B cell (primary cell): ENCODE measurements at regions not wholly inside any gene's neighbourhood (a gene's known extent, or its start where the extent isn't known, plus 50 kb on each side); places are given as distances from the start of the nearest gene placed in this dataset.

Experiments
- ATAC-seq: fragments of 200-7000 bp; cut with Tn5 transposase; one replicate; pipeline ENCODE4 v1.10.0; 2021; ENCODE audit warnings: low read depth, mild to moderate bottlenecking, moderate number of reproducible peaks, moderate library complexity
- CTCF ChIA-PET: fragments of 350-600 bp; sonication (Branson Sonifier 250); formaldehyde crosslinking; loops from one replicate; lab custom pipeline; 2021; ENCODE audit warnings: antibody characterized with exemption, inconsistent platforms; lab: Charles Lee
- POLR2A ChIA-PET: fragments of 350-600 bp; sonication (Branson Sonifier 250); formaldehyde crosslinking; loops from one replicate; lab custom pipeline; 2021; ENCODE audit warnings: antibody characterized with exemption; lab: Charles Lee
- DNase-seq: peaks from one replicate; pipeline ENCODE4 v3.0.0; 2013
- H2AFZ ChIP-seq: 2 replicates; pipeline ENCODE4 v1.6.1; 2012; ENCODE audit warnings: mild to moderate bottlenecking, low read depth, low read length; ENCODE audit not compliant: insufficient read depth, poor library complexity, severe bottlenecking
- H3K27ac ChIP-seq, 2 donors: 1 replicate in 1 of 2; 2 replicates in 1 of 2; pipeline ENCODE4 v1.5.1; 2012 to 2013; ENCODE audit warnings: low read length in 2 of 2, mild to moderate bottlenecking in 2 of 2, moderate library complexity in 1 of 2
- H3K27me3 ChIP-seq, 4 experiments: fragments of 200-600 bp in 1 of 4; sonication (generic) in 1 of 4; replicated peaks in 1 of 4; 1 replicate in 2 of 4; 2 replicates in 2 of 4; pipeline versions ENCODE4 v1.6.1 to v1.7.0; 2013 to 2016; ENCODE audit warnings: low read length in 3 of 4, mild to moderate bottlenecking in 2 of 4, mixed read lengths in 1 of 4, moderate library complexity in 1 of 4; ENCODE audit not compliant: insufficient read depth in 4 of 4, control insufficient read depth in 3 of 4; ENCODE audit errors: control extremely low read depth in 1 of 4
- H3K36me3 ChIP-seq, 2 experiments: replicated peaks in 1 of 2; 1 replicate in 1 of 2; 2 replicates in 1 of 2; pipeline versions ENCODE4 v1.6.1 to v1.7.1; 2013; ENCODE audit warnings: low read length in 1 of 2; ENCODE audit not compliant: insufficient read depth in 2 of 2, control insufficient read depth in 1 of 2; ENCODE audit errors: control extremely low read depth in 1 of 2, extremely low read depth in 1 of 2
- H3K4me1 ChIP-seq, 2 donors: fragments of 200-600 bp in 1 of 2; sonication (generic) in 1 of 2; 1 replicate in 1 of 2; 2 replicates in 1 of 2; pipeline versions ENCODE4 v1.5.1 to v1.6.1; 2013 to 2017; ENCODE audit warnings: low read length in 2 of 2; ENCODE audit not compliant: control insufficient read depth in 2 of 2, insufficient read depth in 2 of 2
- H3K4me2 ChIP-seq: replicated peaks from 2 replicates; pipeline ENCODE3; 2012; ENCODE audit warnings: mild to moderate bottlenecking, low read depth, low read length; ENCODE audit not compliant: poor library complexity, severe bottlenecking
- H3K4me3 ChIP-seq, 5 experiments: fragments of 200-600 bp in 1 of 5; sonication (generic) in 1 of 5; 1 replicate in 3 of 5; 2 replicates in 2 of 5; pipeline versions ENCODE4 v1.5.1 to v1.7.0; 2011 to 2016; ENCODE audit warnings: low read length in 4 of 5, mild to moderate bottlenecking in 4 of 5, low read depth in 2 of 5, control low read depth in 1 of 5, moderate library complexity in 1 of 5; ENCODE audit not compliant: insufficient read depth in 1 of 5; ENCODE audit errors: control extremely low read depth in 1 of 5, extremely low read depth in 1 of 5
- H3K79me2 ChIP-seq: fragments of 200-600 bp; sonication (generic); one replicate; pipeline ENCODE4 v1.6.0; 2016; ENCODE audit warnings: low read length; ENCODE audit not compliant: control insufficient read depth, insufficient read depth
- H3K9ac ChIP-seq: fragments of 200-600 bp; sonication (generic); 2 replicates; pipeline ENCODE4 v1.6.1; 2017; ENCODE audit warnings: mild to moderate bottlenecking, low read length, moderate library complexity
- H3K9me3 ChIP-seq, 3 donors: one replicate each; pipeline versions ENCODE4 v1.6.1 to v1.7.1; 2013; ENCODE audit warnings: low read length in 2 of 3; ENCODE audit not compliant: control insufficient read depth in 2 of 3, insufficient read depth in 1 of 3; ENCODE audit errors: control extremely low read depth in 1 of 3
- H4K20me1 ChIP-seq: 2 replicates; pipeline ENCODE4 v1.6.0; 2012; ENCODE audit warnings: mild to moderate bottlenecking, low read length; ENCODE audit not compliant: insufficient read depth, control insufficient read depth, poor library complexity, severe bottlenecking
- H3K27ac Mint-ChIP-seq: one replicate; pipeline ENCODE4 v1.8.0; 2021; ENCODE audit warnings: mixed read lengths
- H3K27me3 Mint-ChIP-seq: one replicate; pipeline ENCODE4 v1.8.0; 2021; ENCODE audit warnings: mixed read lengths
- H3K4me1 Mint-ChIP-seq: one replicate; pipeline ENCODE4 v1.8.0; 2021; ENCODE audit warnings: mixed read lengths
- H3K4me3 Mint-ChIP-seq: one replicate; pipeline ENCODE4 v1.8.0; 2021; ENCODE audit warnings: mixed read lengths
- H3K9me3 Mint-ChIP-seq: one replicate; pipeline ENCODE4 v1.8.0; 2022; ENCODE audit warnings: mixed read lengths; ENCODE audit not compliant: insufficient read depth
- EZH2 ChIP-seq: IDR thresholded peaks from 2 replicates; pipeline ENCODE4 v1.6.1; 2012; ENCODE audit warnings: borderline replicate concordance, low read depth, mild to moderate bottlenecking, moderate library complexity, low read length; ENCODE audit not compliant: insufficient read depth, poor library complexity, severe bottlenecking
- WGBS: methylation state at CpG from one replicate; pipeline ENCODE4 v1.1.5; 2013; ENCODE audit warnings: missing lambda C conversion rate; ENCODE audit not compliant: insufficient coverage; 5-methylcytosine and 5-hydroxymethylcytosine counted together
- intact Hi-C: fragments of 100-400 bp; cut with micrococcal nuclease; formaldehyde crosslinking; loops from one replicate; pipeline ENCODE4 v1.10.0; 2022
- TF ChIP-seq, protein P1 (sequence below): fragments of 200-600 bp; IDR thresholded peaks from one replicate; pipeline ENCODE4 v1.8.0; 2022; ENCODE audit warnings: antibody characterized with exemption, mild to moderate bottlenecking

DNA sequence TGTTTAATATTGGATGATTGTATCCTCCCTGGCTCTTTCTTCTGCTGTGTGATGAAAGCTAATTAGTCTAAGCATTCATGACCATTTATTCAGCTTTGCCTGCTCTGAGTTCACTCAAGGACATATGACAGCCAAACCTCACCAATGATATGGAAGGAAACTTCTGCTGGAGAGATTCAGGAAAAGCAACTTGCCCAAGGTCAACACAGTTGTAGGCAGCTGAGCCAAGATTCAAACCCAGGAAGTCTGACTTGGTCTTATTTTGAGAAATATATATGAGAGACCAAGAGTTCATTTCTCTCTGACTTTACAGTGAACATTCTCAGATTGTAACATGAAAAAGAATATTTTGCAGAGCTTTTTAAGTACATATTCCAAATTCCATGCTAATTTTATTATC, 1588.5 kb upstream of the PIK3C3 start:
- no peak overlapping the region for H3K9ac ChIP-seq
- intact Hi-C loops = no loop called here
- CTCF ChIA-PET = no interaction called here

DNA sequence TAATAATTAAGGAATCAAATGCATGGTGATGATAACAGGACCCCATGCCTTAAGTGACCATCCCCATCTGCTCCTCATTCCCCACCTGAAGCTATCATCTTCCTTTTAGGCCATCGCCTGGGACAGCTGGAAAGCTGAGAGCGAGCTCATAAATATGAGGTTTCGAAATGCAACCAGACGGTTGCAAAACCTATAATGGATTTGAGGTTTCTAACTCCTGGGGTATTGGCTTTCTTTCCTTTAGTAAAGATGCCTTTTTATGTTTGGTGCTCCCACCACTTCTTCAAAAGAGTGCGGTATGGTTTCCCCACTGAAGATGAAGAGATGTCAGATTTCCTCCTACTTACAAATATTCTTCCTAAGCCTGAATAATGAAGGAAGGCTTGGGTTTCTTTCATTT, 1589.5 kb upstream of the PIK3C3 start:
- ATAC-seq = no peak
- WGBS = no CpG with 5 or more reads among the region's 5 CpGs
- CTCF ChIA-PET = no interaction called here
- Mint-ChIP-seq H3K27ac (no peak overlapping the region), H3K9me3 (peaks cover 5% of the 10 kb centered on the region), H3K4me1 (no peaks in the 10 kb centered on the region), H3K27me3 (no peaks in the 10 kb centered on the region), H3K4me3 (no peak overlapping the region)
- Histone ChIP-seq H3K4me3 (no peak overlapping the region), H3K27me3 (no peaks in the 10 kb centered on the region), H4K20me1 (no peaks in the 10 kb centered on the region), H3K9ac (no peak overlapping the region), H3K4me2 (no peak overlapping the region), H3K9me3 (peaks cover 0 to 1% (median 0%) of the 10 kb centered on the region in 3 donors), H3K4me1 (no peaks in the 10 kb centered on the region), H3K36me3 (no peaks in the 10 kb centered on the region), H3K27ac (no peak overlapping the region), H2AFZ (no peak overlapping the region), H3K79me2 (no peaks in the 10 kb centered on the region)
- no peak for DNase-seq
- TF ChIP-seq, protein P1, sequence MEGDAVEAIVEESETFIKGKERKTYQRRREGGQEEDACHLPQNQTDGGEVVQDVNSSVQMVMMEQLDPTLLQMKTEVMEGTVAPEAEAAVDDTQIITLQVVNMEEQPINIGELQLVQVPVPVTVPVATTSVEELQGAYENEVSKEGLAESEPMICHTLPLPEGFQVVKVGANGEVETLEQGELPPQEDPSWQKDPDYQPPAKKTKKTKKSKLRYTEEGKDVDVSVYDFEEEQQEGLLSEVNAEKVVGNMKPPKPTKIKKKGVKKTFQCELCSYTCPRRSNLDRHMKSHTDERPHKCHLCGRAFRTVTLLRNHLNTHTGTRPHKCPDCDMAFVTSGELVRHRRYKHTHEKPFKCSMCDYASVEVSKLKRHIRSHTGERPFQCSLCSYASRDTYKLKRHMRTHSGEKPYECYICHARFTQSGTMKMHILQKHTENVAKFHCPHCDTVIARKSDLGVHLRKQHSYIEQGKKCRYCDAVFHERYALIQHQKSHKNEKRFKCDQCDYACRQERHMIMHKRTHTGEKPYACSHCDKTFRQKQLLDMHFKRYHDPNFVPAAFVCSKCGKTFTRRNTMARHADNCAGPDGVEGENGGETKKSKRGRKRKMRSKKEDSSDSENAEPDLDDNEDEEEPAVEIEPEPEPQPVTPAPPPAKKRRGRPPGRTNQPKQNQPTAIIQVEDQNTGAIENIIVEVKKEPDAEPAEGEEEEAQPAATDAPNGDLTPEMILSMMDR = no peak
- no peak for TF ChIP-seq EZH2
- POLR2A ChIA-PET = no interaction called here
- intact Hi-C loops = no loop called here

More for the DNA sequence above, 1588.5 kb upstream of the PIK3C3 start:
- Mint-ChIP-seq H3K4me3 (no peak overlapping the region), H3K27ac (no peak overlapping the region), H3K4me1 (no peaks in the 10 kb centered on the region), H3K9me3 (peaks cover 7% of the 10 kb centered on the region), H3K27me3 (no peaks in the 10 kb centered on the region)
- Histone ChIP-seq H4K20me1 (no peaks in the 10 kb centered on the region), H3K4me1 (no peaks in the 10 kb centered on the region), H2AFZ (no peak overlapping the region), H3K36me3 (no peaks in the 10 kb centered on the region), H3K9me3 (peaks cover 0 to 1% (median 0%) of the 10 kb centered on the region in 3 donors), H3K79me2 (no peaks in the 10 kb centered on the region), H3K27me3 (no peaks in the 10 kb centered on the region), H3K4me3 (no peak overlapping the region), H3K27ac (no peak overlapping the region), H3K4me2 (no peak overlapping the region)
- DNase-seq = no peak
- POLR2A ChIA-PET = no interaction called here
- TF ChIP-seq, protein P1 = no peak
- no peak for TF ChIP-seq EZH2
- no peak for ATAC-seq
